ENCODE measurements at regions not wholly inside any gene's neighbourhood (a gene's known extent, or its start where the extent isn't known, plus 50 kb on each side); places are given as distances from the start of the nearest gene placed in this dataset.

- no peaks in the 10 kb centered on the region for H3K9me3 ChIP-seq
- no peaks in the 10 kb centered on the region for H3K4me1 ChIP-seq
- DNase-seq, result no peak
- H3K4me3 ChIP-seq, result no peak overlapping the region
- TF ChIP-seq POLR2A (IDR thresholded peaks at IDR 0.05), result no peak
- TF ChIP-seq, protein P1, sequence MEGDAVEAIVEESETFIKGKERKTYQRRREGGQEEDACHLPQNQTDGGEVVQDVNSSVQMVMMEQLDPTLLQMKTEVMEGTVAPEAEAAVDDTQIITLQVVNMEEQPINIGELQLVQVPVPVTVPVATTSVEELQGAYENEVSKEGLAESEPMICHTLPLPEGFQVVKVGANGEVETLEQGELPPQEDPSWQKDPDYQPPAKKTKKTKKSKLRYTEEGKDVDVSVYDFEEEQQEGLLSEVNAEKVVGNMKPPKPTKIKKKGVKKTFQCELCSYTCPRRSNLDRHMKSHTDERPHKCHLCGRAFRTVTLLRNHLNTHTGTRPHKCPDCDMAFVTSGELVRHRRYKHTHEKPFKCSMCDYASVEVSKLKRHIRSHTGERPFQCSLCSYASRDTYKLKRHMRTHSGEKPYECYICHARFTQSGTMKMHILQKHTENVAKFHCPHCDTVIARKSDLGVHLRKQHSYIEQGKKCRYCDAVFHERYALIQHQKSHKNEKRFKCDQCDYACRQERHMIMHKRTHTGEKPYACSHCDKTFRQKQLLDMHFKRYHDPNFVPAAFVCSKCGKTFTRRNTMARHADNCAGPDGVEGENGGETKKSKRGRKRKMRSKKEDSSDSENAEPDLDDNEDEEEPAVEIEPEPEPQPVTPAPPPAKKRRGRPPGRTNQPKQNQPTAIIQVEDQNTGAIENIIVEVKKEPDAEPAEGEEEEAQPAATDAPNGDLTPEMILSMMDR (IDR thresholded peaks at IDR 0.05), result no peak
- H3K27ac ChIP-seq, result no peak overlapping the region
- H3K36me3 ChIP-seq, result no peaks in the 10 kb centered on the region
- no peaks in the 10 kb centered on the region for H3K27me3 ChIP-seq
These were observed 567.0 kb upstream of the CRIM1 start for GRCh38 chr2:35788543-35788942.

DNA sequence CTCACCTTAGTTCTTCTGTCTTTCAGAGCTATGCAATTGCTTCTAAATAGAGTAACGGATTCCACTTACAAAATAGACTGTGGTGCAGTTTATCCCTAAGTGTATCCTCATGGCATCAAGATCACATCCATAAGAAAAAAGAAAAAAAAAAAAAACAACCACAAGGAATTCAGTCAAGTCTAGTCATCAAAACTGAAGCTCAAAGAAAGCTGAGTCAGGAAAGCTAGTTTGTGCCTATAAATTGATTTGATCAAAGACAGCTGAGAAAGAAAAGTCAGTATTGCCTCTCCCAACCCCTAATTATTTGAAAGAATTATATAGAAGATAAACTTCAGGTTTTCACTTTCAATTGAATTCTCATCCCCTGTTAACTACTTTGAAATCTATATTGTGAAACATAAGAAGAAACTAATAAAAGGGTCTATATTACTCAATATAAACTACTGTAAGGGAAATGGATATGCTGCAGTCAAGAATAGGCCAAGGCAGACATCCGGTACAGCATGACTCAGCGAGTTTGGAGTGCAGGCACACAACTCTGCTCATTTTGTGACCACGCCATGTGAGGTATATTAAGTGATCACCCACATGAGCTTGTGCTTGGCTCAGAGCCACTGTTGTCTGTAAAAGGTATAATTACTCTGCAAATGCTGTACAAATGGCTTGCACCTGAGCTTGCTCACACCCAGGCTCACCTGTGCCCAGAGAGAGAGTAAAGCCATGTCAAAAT, 568.1 kb upstream of the CRIM1 start:
- no peaks in the 10 kb centered on the region for H3K27me3 ChIP-seq
- no peak overlapping the region for H3K4me3 ChIP-seq
- no peaks in the 10 kb centered on the region for H3K4me1 ChIP-seq
- H3K27ac ChIP-seq, result no peak overlapping the region
- no peak for TF ChIP-seq POLR2A (IDR thresholded peaks at IDR 0.05)
- DNase-seq, result no peak
- H3K9me3 ChIP-seq, result no peaks in the 10 kb centered on the region
- H3K36me3 ChIP-seq, result no peaks in the 10 kb centered on the region

DNA sequence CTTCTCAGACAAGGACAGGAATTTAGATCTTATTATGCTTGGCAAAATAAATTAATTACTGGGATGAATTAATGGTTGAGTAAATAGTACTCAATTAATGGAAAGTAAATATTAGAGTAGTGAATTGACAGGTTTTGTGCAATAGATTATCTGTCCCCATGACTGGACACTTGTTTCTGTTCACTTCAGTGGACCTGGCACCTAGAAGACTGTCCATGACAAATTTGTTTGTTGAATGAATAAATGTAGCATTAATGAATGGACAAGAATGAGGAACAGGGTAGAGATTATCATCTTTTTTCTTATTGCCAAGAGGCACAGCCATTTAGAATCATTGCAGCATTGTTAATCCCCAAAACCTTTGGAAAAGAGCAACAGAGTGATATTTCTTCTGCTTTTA, 570.0 kb upstream of the CRIM1 start:
- DNase-seq, result no peak
- Histone ChIP-seq H3K4me1 (no peaks in the 10 kb centered on the region), H3K27ac (no peak overlapping the region), H3K4me3 (no peak overlapping the region), H3K36me3 (no peaks in the 10 kb centered on the region), H3K27me3 (no peaks in the 10 kb centered on the region), H3K9me3 (no peaks in the 10 kb centered on the region)
- TF ChIP-seq POLR2A (IDR thresholded peaks at IDR 0.05), result no peak
- TF ChIP-seq, protein P1 (IDR thresholded peaks at IDR 0.05), result no peak

GRCh38 chr2:35784777-35785176, 570.8 kb upstream of the CRIM1 start:
- no peak for DNase-seq
- no peaks in the 10 kb centered on the region for H3K36me3 ChIP-seq

DNA sequence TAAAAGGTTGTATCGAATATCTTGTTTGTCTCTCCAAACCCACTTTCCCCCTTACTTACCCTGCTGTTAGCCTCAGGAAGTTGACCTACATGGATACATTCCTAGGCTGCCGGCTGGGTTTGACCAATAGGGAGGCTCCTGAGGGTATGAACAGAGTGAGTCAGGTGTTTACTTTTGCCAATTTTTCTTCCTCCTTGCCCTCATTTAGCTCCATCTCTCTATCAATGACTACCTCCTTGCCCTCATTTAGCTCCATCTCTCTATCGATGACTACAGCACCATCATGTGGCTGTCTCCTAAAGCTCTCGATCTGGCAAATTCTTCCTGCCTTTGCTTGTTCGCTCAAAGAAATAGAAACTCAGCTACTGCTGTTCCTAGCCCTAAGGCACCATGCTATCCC, 571.9 kb upstream of the CRIM1 start:
- H3K36me3 ChIP-seq, result no peaks in the 10 kb centered on the region
- H3K4me3 ChIP-seq, result no peak overlapping the region
- no peaks in the 10 kb centered on the region for H3K4me1 ChIP-seq
- no peak overlapping the region for H3K27ac ChIP-seq
- TF ChIP-seq, protein P1 (IDR thresholded peaks at IDR 0.05), result no peak
- no peaks in the 10 kb centered on the region for H3K27me3 ChIP-seq
- H3K9me3 ChIP-seq, result no peaks in the 10 kb centered on the region
- DNase-seq, result no peak

More at GRCh38 chr2:35784777-35785176, 570.8 kb upstream of the CRIM1 start:
- Histone ChIP-seq H3K27ac (no peak overlapping the region), H3K4me3 (no peak overlapping the region), H3K9me3 (no peaks in the 10 kb centered on the region), H3K4me1 (no peaks in the 10 kb centered on the region), H3K27me3 (no peaks in the 10 kb centered on the region)
- TF ChIP-seq POLR2A (IDR thresholded peaks at IDR 0.05), result no peak
- TF ChIP-seq, protein P1 (IDR thresholded peaks at IDR 0.05), result no peak

DNA sequence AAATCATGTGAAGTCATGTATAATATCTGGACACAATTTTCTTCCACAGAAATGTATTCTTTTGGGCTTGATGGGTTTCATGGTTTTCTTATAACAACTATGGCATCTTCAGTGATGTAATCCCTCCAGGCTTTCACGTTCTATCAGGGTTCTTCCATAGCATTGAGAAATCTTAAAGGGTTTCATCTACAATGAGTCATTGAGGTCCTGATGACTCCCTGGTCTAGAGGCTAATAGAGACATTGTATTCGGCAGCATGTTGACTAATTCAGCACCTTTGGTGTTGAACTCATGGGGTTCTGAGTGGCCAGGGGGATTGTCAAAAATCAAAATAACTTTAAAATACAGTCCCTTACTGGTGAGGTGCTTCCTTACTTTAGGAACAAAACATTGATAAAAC, 614.0 kb upstream of the CRIM1 start:
- no peak for DNase-seq
- Histone ChIP-seq H3K4me1 (no peaks in the 10 kb centered on the region), H3K9me3 (no peaks in the 10 kb centered on the region), H3K4me3 (no peak overlapping the region), H3K27ac (no peak overlapping the region), H3K36me3 (no peaks in the 10 kb centered on the region), H3K27me3 (no peaks in the 10 kb centered on the region)
- TF ChIP-seq, protein P1 (IDR thresholded peaks at IDR 0.05), result no peak
- TF ChIP-seq POLR2A (IDR thresholded peaks at IDR 0.05), result no peak
